Neural cell (in vitro differentiated cells): ENCODE measurements at regions not wholly inside any gene's neighbourhood (a gene's known extent, or its start where the extent isn't known, plus 50 kb on each side); places are given as distances from the start of the nearest gene placed in this dataset.

Source experiments
- H2AFZ ChIP-seq: fragments of 200-600, 300-800 bp; sonication (generic), shearing (Covaris generic); 2 replicates; pipeline ENCODE4 v1.6.0; 2014; ENCODE audit warnings: low read depth, mild to moderate bottlenecking, antibody characterized with exemption, low read length, moderate library complexity
- H3F3A ChIP-seq: fragments of 200-600 bp; shearing (Covaris generic); 2 replicates; pipeline ENCODE4 v1.6.1; 2016; ENCODE audit warnings: mild to moderate bottlenecking, moderate library complexity, mixed read lengths, antibody characterized with exemption, low read length; ENCODE audit not compliant: insufficient read depth, poor library complexity, severe bottlenecking
- H3K27ac ChIP-seq: fragments of 200-600, 300-800 bp; sonication (generic), shearing (Covaris generic); 2 replicates; pipeline ENCODE4 v1.5.1; 2014; ENCODE audit warnings: mild to moderate bottlenecking, low read length, moderate library complexity
- H3K27me3 ChIP-seq: fragments of 300-800, 200-600 bp; sonication (generic), shearing (Covaris generic); 2 replicates; pipeline ENCODE4 v1.6.0; 2014; ENCODE audit warnings: mild to moderate bottlenecking, low read depth, low read length, moderate library complexity; ENCODE audit not compliant: insufficient read depth
- H3K36me3 ChIP-seq: fragments of 300-800, 200-600 bp; sonication (generic), shearing (Covaris generic); 2 replicates; pipeline ENCODE4 v1.5.1; 2014; ENCODE audit warnings: mild to moderate bottlenecking, antibody characterized with exemption, low read length, moderate library complexity; ENCODE audit not compliant: insufficient read depth
- H3K4me2 ChIP-seq: fragments of 300-800, 200-600 bp; sonication (generic), shearing (Covaris generic); 2 replicates; pipeline ENCODE4 v1.6.0; 2014; ENCODE audit warnings: mild to moderate bottlenecking, low read length
- H3K4me3 ChIP-seq: fragments of 300-800, 200-600 bp; sonication (generic), shearing (Covaris generic); 2 replicates; pipeline ENCODE4 v1.5.1; 2014; ENCODE audit warnings: mild to moderate bottlenecking, low read length, moderate library complexity
- H3K79me2 ChIP-seq: fragments of 200-600 bp; shearing (Covaris generic); replicated peaks from 2 replicates; pipeline ENCODE4 v1.6.0; 2014; ENCODE audit warnings: mild to moderate bottlenecking, low read length, moderate library complexity; ENCODE audit not compliant: insufficient read depth
- H3K9ac ChIP-seq: fragments of 300-800, 200-600 bp; sonication (generic), shearing (Covaris generic); 2 replicates; pipeline ENCODE4 v1.6.1; 2016; ENCODE audit warnings: mild to moderate bottlenecking, low read length, mixed read lengths
- H3K9me2 ChIP-seq: fragments of 200-600 bp; shearing (Covaris generic); 2 replicates; pipeline ENCODE4 v1.6.1; 2016; ENCODE audit warnings: mild to moderate bottlenecking, low read length, mixed read lengths; ENCODE audit not compliant: insufficient read depth
- H3K9me3 ChIP-seq: fragments of 200-600, 300-800 bp; sonication (generic), shearing (Covaris generic); 2 replicates; pipeline ENCODE4 v1.6.1; 2016; ENCODE audit warnings: mild to moderate bottlenecking, mixed run types, low read length, moderate library complexity, mixed read lengths
- H4K20me1 ChIP-seq: fragments of 200-600 bp; shearing (Covaris generic); 2 replicates; pipeline ENCODE4 v1.6.1; 2016; ENCODE audit warnings: mild to moderate bottlenecking, mixed run types; ENCODE audit not compliant: insufficient read depth
- EP300 ChIP-seq: fragments of 450-650 bp; conservative IDR thresholded peaks from 2 replicates; pipeline ENCODE4 v1.6.1; 2014; ENCODE audit warnings: antibody characterized with exemption, mild to moderate bottlenecking, moderate library complexity; ENCODE audit not compliant: poor library complexity, severe bottlenecking
- EZH2 ChIP-seq: fragments of 200-600, 300-800 bp; shearing (Covaris generic), sonication (generic); IDR thresholded peaks from 2 replicates; pipeline ENCODE4 v1.6.1; 2014; ENCODE audit warnings: antibody characterized with exemption, low read length, borderline replicate concordance, mild to moderate bottlenecking; ENCODE audit not compliant: insufficient read depth, poor library complexity, severe bottlenecking
- MXI1 ChIP-seq: fragments of 450-650 bp; conservative IDR thresholded peaks from 2 replicates; pipeline ENCODE4 v1.6.1; 2014; ENCODE audit warnings: antibody characterized with exemption, mild to moderate bottlenecking; ENCODE audit not compliant: poor library complexity, severe bottlenecking
- POLR2AphosphoS5 ChIP-seq: IDR thresholded peaks from 2 replicates; pipeline ENCODE4 v1.6.1; 2012
- RAD21 ChIP-seq: fragments of 450-650 bp; conservative IDR thresholded peaks from 2 replicates; pipeline ENCODE4 v1.6.1; 2014; ENCODE audit warnings: antibody characterized with exemption, mild to moderate bottlenecking, moderate library complexity
- SMC3 ChIP-seq: fragments of 450-650 bp; conservative IDR thresholded peaks from 2 replicates; pipeline ENCODE4 v1.6.1; 2014; ENCODE audit warnings: antibody characterized with exemption, mild to moderate bottlenecking, moderate library complexity; ENCODE audit not compliant: poor library complexity
- TAF1 ChIP-seq: IDR thresholded peaks from 2 replicates; pipeline ENCODE4 v1.6.1; 2012; ENCODE audit warnings: low read depth
- TF ChIP-seq, protein P1 (sequence below): IDR thresholded peaks from 2 replicates; pipeline ENCODE4 v1.6.1; 2012; ENCODE audit warnings: borderline replicate concordance
- TF ChIP-seq, protein P2 (sequence below): fragments of 450-650 bp; IDR thresholded peaks from 2 replicates; pipeline ENCODE4 v1.5.1; 2014; ENCODE audit warnings: antibody characterized with exemption, mild to moderate bottlenecking, moderate library complexity; ENCODE audit not compliant: poor library complexity, severe bottlenecking

DNA sequence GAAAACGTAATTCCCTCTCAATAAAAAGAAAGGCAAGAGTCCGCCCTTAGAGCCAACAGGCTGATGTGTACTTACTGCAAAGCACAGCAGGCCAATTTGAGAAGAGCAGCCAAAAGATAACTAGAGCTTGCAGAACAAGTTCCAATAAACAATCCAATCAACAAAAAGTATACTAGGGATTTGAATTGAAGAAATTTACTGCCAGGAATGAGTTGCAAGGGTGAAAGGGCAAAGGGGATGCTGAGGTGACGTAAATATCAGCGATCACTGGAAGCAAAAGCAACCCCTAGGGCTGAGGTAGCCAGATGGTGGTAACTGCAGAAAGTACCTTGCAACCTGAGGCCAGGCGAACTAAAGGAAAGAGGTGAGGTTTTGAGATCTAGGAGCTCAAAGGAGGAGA, 152.1 kb upstream of the TENM3 start:
- Histone ChIP-seq H3K9ac (no peak overlapping the region), H3K9me3 (no peaks in the 10 kb centered on the region), H3K4me3 (no peak overlapping the region), H2AFZ (no peak overlapping the region), H3K36me3 (no peaks in the 10 kb centered on the region), H3K79me2 (no peaks in the 10 kb centered on the region), H3F3A (no peaks in the 10 kb centered on the region), H3K27me3 (no peaks in the 10 kb centered on the region), H4K20me1 (no peaks in the 10 kb centered on the region), H3K4me2 (no peak overlapping the region), H3K27ac (no peak overlapping the region), H3K9me2 (no peaks in the 10 kb centered on the region)
- no peak for TF ChIP-seq EP300
- no peak for TF ChIP-seq POLR2AphosphoS5
- TF ChIP-seq, protein P1, sequence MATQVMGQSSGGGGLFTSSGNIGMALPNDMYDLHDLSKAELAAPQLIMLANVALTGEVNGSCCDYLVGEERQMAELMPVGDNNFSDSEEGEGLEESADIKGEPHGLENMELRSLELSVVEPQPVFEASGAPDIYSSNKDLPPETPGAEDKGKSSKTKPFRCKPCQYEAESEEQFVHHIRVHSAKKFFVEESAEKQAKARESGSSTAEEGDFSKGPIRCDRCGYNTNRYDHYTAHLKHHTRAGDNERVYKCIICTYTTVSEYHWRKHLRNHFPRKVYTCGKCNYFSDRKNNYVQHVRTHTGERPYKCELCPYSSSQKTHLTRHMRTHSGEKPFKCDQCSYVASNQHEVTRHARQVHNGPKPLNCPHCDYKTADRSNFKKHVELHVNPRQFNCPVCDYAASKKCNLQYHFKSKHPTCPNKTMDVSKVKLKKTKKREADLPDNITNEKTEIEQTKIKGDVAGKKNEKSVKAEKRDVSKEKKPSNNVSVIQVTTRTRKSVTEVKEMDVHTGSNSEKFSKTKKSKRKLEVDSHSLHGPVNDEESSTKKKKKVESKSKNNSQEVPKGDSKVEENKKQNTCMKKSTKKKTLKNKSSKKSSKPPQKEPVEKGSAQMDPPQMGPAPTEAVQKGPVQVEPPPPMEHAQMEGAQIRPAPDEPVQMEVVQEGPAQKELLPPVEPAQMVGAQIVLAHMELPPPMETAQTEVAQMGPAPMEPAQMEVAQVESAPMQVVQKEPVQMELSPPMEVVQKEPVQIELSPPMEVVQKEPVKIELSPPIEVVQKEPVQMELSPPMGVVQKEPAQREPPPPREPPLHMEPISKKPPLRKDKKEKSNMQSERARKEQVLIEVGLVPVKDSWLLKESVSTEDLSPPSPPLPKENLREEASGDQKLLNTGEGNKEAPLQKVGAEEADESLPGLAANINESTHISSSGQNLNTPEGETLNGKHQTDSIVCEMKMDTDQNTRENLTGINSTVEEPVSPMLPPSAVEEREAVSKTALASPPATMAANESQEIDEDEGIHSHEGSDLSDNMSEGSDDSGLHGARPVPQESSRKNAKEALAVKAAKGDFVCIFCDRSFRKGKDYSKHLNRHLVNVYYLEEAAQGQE, result no peak
- no peak for TF ChIP-seq EZH2
- TF ChIP-seq SMC3, result no peak
- no peak for TF ChIP-seq TAF1
- no peak for TF ChIP-seq MXI1
- TF ChIP-seq RAD21, result no peak
- TF ChIP-seq, protein P2, sequence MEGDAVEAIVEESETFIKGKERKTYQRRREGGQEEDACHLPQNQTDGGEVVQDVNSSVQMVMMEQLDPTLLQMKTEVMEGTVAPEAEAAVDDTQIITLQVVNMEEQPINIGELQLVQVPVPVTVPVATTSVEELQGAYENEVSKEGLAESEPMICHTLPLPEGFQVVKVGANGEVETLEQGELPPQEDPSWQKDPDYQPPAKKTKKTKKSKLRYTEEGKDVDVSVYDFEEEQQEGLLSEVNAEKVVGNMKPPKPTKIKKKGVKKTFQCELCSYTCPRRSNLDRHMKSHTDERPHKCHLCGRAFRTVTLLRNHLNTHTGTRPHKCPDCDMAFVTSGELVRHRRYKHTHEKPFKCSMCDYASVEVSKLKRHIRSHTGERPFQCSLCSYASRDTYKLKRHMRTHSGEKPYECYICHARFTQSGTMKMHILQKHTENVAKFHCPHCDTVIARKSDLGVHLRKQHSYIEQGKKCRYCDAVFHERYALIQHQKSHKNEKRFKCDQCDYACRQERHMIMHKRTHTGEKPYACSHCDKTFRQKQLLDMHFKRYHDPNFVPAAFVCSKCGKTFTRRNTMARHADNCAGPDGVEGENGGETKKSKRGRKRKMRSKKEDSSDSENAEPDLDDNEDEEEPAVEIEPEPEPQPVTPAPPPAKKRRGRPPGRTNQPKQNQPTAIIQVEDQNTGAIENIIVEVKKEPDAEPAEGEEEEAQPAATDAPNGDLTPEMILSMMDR, result no peak

DNA sequence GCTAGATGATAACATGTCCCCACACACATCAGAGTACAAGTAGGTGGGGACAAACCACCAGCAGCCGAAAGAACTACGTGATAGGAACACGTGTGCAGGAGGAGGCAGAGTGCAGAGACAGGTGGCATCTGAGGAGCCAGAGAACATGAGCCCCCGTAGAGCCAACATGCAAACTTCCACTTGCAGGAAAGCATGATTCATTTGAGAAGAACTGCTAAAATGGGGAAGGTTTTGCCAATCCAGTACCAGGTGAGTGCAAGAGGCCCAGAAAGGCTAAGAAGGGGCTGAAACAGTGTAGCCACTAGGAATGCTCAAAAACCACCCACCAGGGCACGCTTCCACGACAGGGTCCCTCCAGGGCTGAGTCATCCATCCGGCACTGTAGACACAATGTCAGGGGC, 149.8 kb upstream of the TENM3 start:
- Histone ChIP-seq H3K27ac (no peak overlapping the region), H3K79me2 (no peaks in the 10 kb centered on the region), H3K9ac (no peak overlapping the region), H3K9me2 (no peaks in the 10 kb centered on the region), H2AFZ (no peak overlapping the region), H3K27me3 (no peaks in the 10 kb centered on the region), H3K4me3 (no peak overlapping the region), H3K36me3 (no peaks in the 10 kb centered on the region), H3K9me3 (no peaks in the 10 kb centered on the region), H4K20me1 (no peaks in the 10 kb centered on the region), H3F3A (no peaks in the 10 kb centered on the region), H3K4me2 (no peak overlapping the region)
- TF ChIP-seq EP300, result no peak

DNA sequence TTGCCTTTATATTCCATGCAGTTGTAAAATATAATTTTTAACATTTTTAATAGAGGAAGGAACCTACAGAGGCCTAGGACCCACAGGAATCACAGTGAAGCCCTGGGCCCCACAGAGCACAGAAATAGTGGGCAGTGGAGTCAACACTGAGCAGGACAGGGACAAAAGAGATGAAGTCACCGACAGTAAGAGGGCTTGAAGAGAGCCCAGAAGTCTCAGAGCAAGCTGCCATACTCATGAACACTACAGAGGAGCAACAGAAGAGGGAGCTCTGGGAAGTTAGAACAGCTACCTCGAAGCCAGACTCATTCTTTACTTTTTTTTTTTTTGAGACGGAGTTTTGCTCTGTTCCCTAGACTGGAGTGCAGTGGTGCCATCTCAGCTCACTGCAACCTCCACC, 149.3 kb upstream of the TENM3 start:
- Histone ChIP-seq H3K9me3 (no peaks in the 10 kb centered on the region), H4K20me1 (no peaks in the 10 kb centered on the region), H3K4me2 (no peak overlapping the region)

More for the DNA sequence above, 149.3 kb upstream of the TENM3 start:
- Histone ChIP-seq H3F3A (no peaks in the 10 kb centered on the region), H3K36me3 (no peaks in the 10 kb centered on the region), H3K9ac (no peak overlapping the region), H3K4me3 (no peak overlapping the region), H3K9me2 (no peaks in the 10 kb centered on the region), H3K27ac (no peak overlapping the region), H3K79me2 (no peaks in the 10 kb centered on the region), H2AFZ (no peak overlapping the region), H3K27me3 (no peaks in the 10 kb centered on the region)
- TF ChIP-seq MXI1, result no peak
- TF ChIP-seq POLR2AphosphoS5, result no peak
- no peak for TF ChIP-seq SMC3
- TF ChIP-seq, protein P1, result no peak
- TF ChIP-seq, protein P2, result no peak
- TF ChIP-seq TAF1, result no peak
- TF ChIP-seq EZH2, result no peak
- TF ChIP-seq EP300, result no peak
- TF ChIP-seq RAD21, result no peak
